A204.1 (cell line): ENCODE measurements at regions not wholly inside any gene's neighbourhood (a gene's known extent, or its start where the extent isn't known, plus 50 kb on each side); places are given as distances from the start of the nearest gene placed in this dataset.
"Not testable (repeated sequence)": the region's sequence is repeated elsewhere in the genome, so short reads cannot be mapped to it uniquely, and the experiment has no call there.

ENCODE experiments used
- FAIRE-seq: peaks from 2 replicates; lab custom pipeline; 2012; peaks lifted over from hg19 to GRCh38; lab: Jason Lieb, UNC

GRCh38 chr7:32680259-32681173, 185.2 kb downstream of the AVL9 start:
- no peak for FAIRE-seq

GRCh38 chr7:32679192-32679591, 183.9 kb downstream of the AVL9 start:
- no peak for FAIRE-seq

DNA sequence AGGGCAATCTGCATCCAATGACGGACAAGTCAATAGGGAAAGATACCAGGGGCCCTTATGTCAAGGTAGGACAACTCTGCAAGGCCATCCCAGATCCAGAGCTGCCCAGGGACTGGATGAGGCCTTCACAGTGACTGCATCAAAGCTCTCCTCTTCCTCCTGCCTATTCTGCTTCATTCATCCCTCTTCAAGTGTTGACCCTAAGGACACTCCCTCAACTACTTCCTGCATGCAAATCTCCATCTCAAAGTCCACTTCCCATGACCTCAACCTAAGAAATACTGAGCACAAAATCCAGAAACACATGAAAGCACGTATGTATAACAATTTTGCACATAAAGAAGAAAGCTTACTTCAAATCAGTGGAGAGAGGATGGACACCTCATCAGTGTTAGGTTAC, 182.3 kb downstream of the AVL9 start:
- FAIRE-seq: no peak

DNA sequence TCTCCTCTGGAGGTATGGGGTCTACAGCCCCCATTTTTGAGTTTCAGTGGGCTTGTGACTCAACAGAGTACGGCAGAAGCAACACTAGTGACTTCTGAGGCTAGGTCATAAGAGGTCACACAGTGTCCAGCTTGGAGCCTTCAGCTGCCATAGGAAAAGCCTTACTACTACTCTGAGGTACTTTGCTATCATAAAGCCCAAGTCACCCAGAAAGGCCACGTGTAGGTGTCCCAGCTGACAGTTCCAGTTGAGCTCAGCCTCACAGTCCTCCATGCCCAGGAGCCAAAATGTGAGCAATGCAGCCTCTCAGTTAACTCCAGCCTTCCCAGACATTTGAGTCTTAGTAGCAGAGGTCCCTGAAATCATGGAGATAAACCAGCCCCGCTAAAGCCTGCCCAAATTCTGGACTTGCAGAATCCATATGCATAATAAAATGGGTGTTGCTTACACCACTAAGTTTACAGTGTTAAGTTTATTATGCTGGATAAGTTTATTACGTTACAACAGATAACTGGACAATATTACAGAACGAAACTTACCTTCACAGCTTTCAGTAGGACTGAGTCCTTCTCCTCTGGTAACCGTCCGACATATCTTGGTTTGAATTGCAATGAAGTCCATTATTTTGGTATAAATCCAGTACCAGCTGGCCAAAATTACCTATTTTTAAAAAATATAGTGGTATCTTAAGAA, 181.1 kb downstream of the AVL9 start:
- FAIRE-seq: no peak

GRCh38 chr7:32673275-32673983, 178.1 kb downstream of the AVL9 start:
- FAIRE-seq: no peak

GRCh38 chr7:32670110-32671025, 175.1 kb downstream of the AVL9 start:
- FAIRE-seq: no peak

DNA sequence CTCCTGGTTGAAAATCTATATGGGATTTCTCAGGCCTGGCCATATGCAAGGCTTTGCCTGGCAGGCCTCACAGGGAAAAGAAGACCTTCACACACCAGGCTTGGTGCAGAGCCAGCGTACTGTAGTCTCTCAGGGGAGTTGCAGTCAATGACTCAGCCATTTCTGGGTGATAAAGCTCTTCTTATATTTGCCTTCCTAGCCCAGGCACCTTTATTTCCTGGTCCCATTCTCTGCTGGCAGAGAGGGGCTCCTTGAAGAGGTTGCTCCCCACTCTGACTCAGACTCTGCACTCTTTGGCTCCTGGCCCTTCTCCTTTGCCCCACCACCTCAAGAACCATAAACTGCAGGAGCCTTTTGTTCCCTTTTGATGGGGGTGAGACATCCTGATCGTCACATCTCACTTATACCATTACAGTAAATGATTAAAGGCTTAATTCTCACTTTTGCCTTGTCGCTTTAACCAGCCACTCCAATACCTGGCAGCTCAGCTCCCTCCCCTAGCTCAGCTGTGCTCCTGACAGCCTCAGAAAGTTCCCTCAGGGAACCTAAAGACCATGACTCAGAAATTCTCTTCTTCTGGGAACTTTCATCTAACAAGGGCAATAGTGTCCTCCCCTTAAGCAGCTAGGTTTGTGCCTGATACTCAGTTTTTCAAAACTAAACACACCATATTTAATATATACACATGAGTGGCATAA, 174.0 kb downstream of the AVL9 start:
- not testable (repeated sequence) for FAIRE-seq

- FAIRE-seq: not testable (repeated sequence)
These were observed 173.3 kb downstream of the AVL9 start for GRCh38 chr7:32668387-32669097.

DNA sequence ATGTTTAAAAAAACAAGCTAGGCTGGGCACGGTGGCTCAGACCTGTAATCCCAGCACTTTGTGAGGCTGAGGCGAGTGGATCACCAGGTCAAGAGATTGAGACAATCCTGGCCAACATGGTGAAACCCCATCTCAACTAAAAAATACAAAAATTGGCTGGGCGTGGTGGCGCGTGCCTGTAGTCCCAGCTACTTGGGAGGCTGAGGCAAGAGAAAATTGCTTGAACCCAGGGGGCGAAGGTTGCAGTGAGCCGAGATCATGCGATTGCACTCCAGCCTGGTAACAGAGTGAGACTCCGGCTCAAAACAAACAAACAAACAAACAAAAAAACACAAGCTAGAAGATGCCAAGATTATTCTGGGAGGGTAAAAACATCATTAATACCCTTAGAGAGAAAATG, 172.3 kb downstream of the AVL9 start:
- not testable (repeated sequence) for FAIRE-seq

DNA sequence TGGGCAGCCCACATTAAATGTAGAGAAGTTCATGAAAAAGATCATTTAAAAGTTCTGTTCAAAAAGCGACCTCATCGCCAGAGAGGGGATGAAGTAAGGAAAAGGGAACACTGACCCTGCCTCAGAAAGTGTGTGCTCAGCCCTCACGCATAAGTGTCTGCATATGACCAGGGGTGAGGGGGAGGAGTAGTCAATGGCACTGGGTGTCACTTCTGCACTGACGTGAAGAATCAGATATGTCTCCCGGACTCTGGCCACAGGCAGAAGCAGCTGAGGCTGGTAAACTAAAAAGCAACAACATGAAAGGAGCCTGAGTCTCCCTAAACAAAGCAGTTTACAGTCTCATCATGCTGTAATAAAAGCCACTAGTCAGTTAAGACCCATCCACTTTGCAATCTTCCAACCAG, 168.5 kb downstream of the AVL9 start:
- not testable (repeated sequence) for FAIRE-seq

DNA sequence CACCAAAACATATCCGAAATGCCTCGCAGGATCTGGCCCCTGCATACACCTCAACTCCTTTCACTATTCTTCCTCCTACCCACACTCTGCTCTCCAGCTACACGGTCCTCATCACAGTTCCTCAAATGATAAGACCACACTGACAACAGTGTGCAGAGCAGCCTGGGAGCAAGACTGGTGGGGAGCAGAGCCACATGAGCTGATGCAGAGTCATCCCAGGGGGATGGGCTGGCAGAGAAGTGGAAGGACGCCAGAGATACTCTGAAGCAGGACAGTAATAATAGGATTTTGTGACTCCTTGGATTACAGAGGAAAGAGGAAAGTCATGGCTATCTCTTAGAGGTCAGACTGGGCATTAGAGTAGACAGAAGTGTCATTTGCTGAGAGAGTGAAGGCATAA, 167.2 kb downstream of the AVL9 start:
- FAIRE-seq: not testable (repeated sequence)

GRCh38 chr7:32661929-32662328, 166.6 kb downstream of the AVL9 start:
- FAIRE-seq: no peak

DNA sequence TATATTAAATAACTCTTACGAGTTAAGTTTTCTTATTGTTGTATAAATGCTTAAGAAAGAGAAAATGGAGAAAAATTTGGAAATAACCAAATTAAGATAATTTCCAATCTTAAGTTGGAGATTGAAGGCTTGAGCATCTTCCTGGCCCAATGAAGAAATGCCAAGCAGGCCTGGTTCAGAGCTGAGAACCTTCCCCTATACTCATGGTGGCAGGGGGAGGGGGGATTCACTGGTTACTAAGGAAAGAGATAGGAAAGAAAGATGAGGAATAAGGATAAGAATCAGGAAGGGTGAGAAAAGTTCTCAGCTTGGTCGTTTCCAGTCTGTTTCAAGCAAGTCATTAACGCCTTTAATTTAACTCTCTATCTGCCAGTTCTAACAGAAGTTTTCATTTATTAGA, 166.2 kb downstream of the AVL9 start:
- no peak for FAIRE-seq

DNA sequence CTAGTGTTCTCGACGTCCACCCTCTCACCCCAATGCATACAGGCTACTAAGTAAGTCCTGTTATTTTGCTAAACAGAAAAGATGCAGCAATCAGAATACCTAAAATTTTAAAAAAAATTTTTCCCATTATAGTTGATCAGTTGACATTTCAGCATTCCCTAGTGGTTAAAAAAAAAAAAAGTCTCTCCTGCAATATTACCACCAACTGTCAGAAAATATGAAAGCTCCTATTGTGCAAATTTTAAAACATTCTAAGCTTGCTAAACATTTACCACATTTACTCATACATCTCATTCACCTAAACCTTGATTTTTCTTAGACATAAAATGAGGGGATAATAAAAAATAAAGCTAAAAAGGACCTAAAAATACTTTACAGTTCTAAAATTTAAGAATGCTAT, 165.6 kb downstream of the AVL9 start:
- FAIRE-seq: no peak

GRCh38 chr7:32659853-32660252, 164.6 kb downstream of the AVL9 start:
- no peak for FAIRE-seq

DNA sequence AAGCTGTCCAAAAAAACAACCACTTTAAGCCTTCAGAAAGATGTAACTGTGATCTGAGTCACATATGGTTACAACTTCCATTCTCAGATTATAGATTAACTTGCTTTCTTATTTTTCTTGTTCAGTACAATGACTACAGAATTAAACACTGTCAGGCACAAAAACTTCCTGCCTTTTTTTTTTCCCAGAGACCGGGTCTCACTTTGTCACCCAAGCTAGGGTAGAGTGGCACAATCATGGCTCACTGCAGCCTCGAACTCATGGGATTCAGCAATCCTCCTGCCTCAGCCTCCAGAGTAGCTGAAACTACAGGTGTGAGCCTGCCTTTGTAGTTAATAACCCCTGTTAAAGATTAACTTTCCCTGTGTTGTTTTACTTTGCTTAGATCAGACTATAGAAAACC, 163.2 kb downstream of the AVL9 start:
- no peak for FAIRE-seq

DNA sequence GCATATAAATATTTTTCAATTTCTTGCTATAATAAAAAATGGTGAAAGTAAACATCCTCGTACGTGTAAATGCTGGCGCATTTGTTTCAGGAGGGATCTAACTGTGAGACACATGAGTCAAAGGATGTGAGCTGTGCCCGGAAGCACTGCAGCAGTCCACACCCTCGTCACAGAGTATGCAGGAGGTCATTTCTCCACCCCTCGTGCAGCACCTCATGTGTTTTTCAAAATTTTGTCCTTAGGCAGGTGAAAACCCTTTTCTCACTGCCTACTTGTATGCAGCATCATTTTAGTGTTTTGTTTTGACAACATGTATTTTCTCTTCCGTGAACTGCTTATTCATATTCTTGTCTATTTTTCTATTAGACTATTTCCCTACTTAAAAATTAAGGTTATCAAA, 162.7 kb downstream of the AVL9 start:
- FAIRE-seq: no peak

DNA sequence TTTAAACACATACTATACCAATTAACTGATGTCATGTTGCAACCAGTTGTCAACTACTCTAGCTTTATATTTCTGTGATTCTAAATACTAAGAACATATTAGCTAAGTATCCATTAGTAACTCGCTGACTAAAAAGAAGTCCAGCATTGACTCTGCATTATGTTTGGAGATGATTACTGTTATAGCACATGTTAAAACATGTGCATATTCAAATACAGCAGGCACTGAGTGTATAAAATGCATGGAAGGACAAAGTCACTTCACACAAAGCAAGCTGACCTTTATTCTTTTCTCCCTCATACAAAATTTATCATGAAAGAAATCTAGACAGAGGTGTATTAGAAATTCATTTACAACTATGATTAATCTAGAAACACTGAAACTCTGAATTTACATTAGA, 159.3 kb downstream of the AVL9 start:
- not testable (repeated sequence) for FAIRE-seq

GRCh38 chr7:32650356-32650755, 155.1 kb downstream of the AVL9 start:
- FAIRE-seq: not testable (repeated sequence)

- no peak for FAIRE-seq
These were observed 153.3 kb downstream of the AVL9 start for GRCh38 chr7:32648408-32649156.
